ENCODE measurements at regions not wholly inside any gene's neighbourhood (a gene's known extent, or its start where the extent isn't known, plus 50 kb on each side); places are given as distances from the start of the nearest gene placed in this dataset.
"Not testable (repeated sequence)": the region's sequence is repeated elsewhere in the genome, so short reads cannot be mapped to it uniquely, and the experiment has no call there.

DNA sequence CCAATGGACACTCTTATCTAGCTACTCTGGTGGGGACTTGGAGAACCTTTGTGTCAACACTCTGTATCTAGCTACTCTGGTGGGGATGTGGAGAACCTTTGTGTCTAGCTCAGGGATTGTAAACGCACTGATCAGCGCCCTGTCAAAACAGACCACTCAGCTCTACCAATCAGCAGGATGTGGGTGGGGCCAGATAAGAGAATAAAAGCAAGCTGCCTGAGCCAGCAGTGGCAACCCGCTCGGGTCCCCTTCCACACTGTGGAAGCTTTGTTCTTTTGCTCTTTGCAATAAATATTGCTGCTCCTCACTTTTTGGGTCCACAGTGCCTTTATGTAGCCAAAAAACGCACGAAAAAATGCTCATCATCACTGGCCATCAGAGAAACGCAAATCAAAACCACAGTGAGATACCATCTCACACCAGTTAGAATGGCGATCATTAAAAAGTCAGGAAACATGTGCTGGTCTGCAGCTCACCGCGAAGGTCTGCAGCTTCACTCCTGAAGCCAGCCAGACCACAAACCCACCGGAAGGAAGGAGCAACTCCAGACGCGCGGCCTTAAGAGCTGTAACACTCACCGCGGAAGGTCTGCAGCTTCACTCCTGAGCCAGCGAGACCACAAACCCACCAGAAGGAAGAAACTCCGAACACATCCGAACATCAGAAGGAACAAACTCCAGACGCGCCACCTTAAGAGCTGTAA, 176.3 kb downstream of the TBX18 start:
- not testable (repeated sequence) for H3K4ac ChIP-seq (ENCODE audit: low read depth in 1 of 2, low read length in 2 of 2); H3K23ac ChIP-seq (ENCODE audit: low read length in 2 of 2); DNase-seq; H3K79me1 ChIP-seq (replicated peaks; ENCODE audit: low read length, poor library complexity, severe bottlenecking); H2AK5ac ChIP-seq (ENCODE audit: low read length, severe bottlenecking); H3K4me3 ChIP-seq (ENCODE audit: insufficient read depth in 1 of 2, low read depth in 1 of 2, low read length in 2 of 2); H2BK120ac ChIP-seq (ENCODE audit: low read depth, low read length); H3K27ac ChIP-seq (ENCODE audit: low read length, poor library complexity, severe bottlenecking); H2AFZ ChIP-seq (ENCODE audit: low read depth, low read length); H3K18ac ChIP-seq (ENCODE audit: low read depth in 1 of 2, low read length in 2 of 2); H3K36me3 ChIP-seq (ENCODE audit: control insufficient read depth in 1 of 2, insufficient read depth in 2 of 2, low read depth in 1 of 2, low read length in 2 of 2); H4K8ac ChIP-seq (ENCODE audit: low read length); H3K4me2 ChIP-seq (ENCODE audit: low read length, poor library complexity, severe bottlenecking); H3K9ac ChIP-seq (ENCODE audit: low read length); H3K27me3 ChIP-seq (ENCODE audit: control insufficient read depth in 1 of 2, insufficient read depth in 1 of 2, low read length in 2 of 2); H3K9me3 ChIP-seq (ENCODE audit: control insufficient read depth, low read length); H4K91ac ChIP-seq (ENCODE audit: low read length); H2BK12ac ChIP-seq (ENCODE audit: low read length in 2 of 2); H3K4me1 ChIP-seq (ENCODE audit: control insufficient read depth, insufficient read depth, low read depth, low read length); H3K14ac ChIP-seq (ENCODE audit: low read length in 2 of 2); H2BK15ac ChIP-seq (ENCODE audit: low read depth, poor library complexity, severe bottlenecking); H2BK5ac ChIP-seq (ENCODE audit: low read depth, low read length, poor library complexity, severe bottlenecking)
- WGBS = 78% methylated on average over 19 of the region's 21 CpGs

DNA sequence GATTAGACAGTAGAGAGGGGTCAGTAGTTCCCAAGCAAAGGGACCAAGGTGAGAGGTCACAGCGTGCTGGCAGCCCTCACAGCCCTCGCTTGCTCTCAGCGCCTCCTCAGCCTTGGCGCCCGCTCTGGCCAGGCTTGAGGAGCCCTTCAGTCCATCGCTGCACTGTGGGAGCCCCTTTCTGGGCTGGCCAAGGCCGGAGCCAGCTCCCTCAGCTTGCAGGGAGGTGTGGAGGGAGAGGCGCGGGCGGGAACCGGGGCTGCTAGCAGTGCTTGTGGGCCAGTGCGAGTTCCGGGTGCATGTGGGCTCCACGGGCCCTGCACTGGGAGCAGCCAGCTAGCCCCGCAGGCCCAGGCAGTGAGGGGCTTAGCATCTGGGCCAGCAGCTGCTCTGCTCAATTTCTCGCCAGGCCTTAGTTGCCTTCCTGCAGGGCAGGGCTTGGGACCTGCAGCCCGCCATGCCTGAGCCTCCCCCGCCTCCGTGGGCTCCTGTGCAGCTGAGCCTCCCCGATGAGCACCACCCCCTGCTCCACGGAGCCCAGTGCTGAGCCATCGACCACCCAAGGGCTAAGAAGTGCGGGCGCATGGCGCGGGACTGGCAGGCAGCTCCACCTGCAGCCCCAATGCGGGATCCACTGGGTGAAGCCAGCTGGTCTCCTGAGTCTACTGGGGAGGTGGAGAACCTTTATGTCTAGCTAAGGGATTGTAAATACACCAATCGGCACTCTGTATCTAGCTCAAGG, 177.0 kb downstream of the TBX18 start:
- WGBS = 95% methylated on average over 27 of the region's 28 CpGs
- H3K27me3 ChIP-seq (ENCODE audit: control insufficient read depth in 1 of 2, insufficient read depth in 1 of 2, low read length in 2 of 2); DNase-seq; H3K4me2 ChIP-seq (ENCODE audit: low read length, poor library complexity, severe bottlenecking); H2BK12ac ChIP-seq (ENCODE audit: low read length in 2 of 2); H2BK15ac ChIP-seq (ENCODE audit: low read depth, poor library complexity, severe bottlenecking); H3K4ac ChIP-seq (ENCODE audit: low read depth in 1 of 2, low read length in 2 of 2); H3K79me1 ChIP-seq (replicated peaks; ENCODE audit: low read length, poor library complexity, severe bottlenecking); H3K36me3 ChIP-seq (ENCODE audit: control insufficient read depth in 1 of 2, insufficient read depth in 2 of 2, low read depth in 1 of 2, low read length in 2 of 2); H3K9me3 ChIP-seq (ENCODE audit: control insufficient read depth, low read length); H3K23ac ChIP-seq (ENCODE audit: low read length in 2 of 2); H3K9ac ChIP-seq (ENCODE audit: low read length); H3K14ac ChIP-seq (ENCODE audit: low read length in 2 of 2); H3K18ac ChIP-seq (ENCODE audit: low read depth in 1 of 2, low read length in 2 of 2); H2AK5ac ChIP-seq (ENCODE audit: low read length, severe bottlenecking); H2AFZ ChIP-seq (ENCODE audit: low read depth, low read length); H4K91ac ChIP-seq (ENCODE audit: low read length); H2BK5ac ChIP-seq (ENCODE audit: low read depth, low read length, poor library complexity, severe bottlenecking); H3K4me1 ChIP-seq (ENCODE audit: control insufficient read depth, insufficient read depth, low read depth, low read length); H3K4me3 ChIP-seq (ENCODE audit: insufficient read depth in 1 of 2, low read depth in 1 of 2, low read length in 2 of 2); H4K8ac ChIP-seq (ENCODE audit: low read length); H2BK120ac ChIP-seq (ENCODE audit: low read depth, low read length); H3K27ac ChIP-seq (ENCODE audit: low read length, poor library complexity, severe bottlenecking): not testable (repeated sequence)

DNA sequence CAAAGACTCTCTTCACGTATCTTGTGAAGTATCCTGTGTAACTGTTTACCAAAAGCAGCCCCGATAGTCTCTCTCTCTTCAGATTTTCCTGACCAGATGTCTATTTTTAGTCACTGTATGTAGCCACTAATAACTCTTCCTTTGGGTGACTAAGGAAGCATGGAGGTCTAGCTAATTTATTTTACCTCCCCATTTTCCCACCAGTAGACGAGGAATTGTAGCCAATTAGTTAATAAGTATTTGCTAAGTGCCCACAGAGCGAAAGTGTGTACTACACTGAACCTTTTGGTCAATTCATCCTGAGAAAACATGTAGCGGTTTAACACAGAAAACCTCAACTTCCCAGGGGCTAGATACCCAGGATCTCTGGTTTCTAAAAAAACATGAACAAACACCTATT, 180.6 kb downstream of the TBX18 start:
- Histone ChIP-seq H2BK120ac (ENCODE audit: low read depth, low read length) (no peak overlapping the region), H2BK15ac (ENCODE audit: low read depth, poor library complexity, severe bottlenecking) (no peak overlapping the region), H3K4me1 (ENCODE audit: control insufficient read depth, insufficient read depth, low read depth, low read length) (peaks cover 1% of the 10 kb centered on the region), H3K23ac (ENCODE audit: low read length in 2 of 2) (no peak overlapping the region), H3K9ac (ENCODE audit: low read length) (no peak overlapping the region), H4K91ac (ENCODE audit: low read length) (no peak overlapping the region), H3K4me3 (ENCODE audit: insufficient read depth in 1 of 2, low read depth in 1 of 2, low read length in 2 of 2) (no peak overlapping the region), H3K18ac (ENCODE audit: low read depth in 1 of 2, low read length in 2 of 2) (no peak overlapping the region), H2BK5ac (ENCODE audit: low read depth, low read length, poor library complexity, severe bottlenecking) (no peak overlapping the region), H3K27me3 (ENCODE audit: control insufficient read depth in 1 of 2, insufficient read depth in 1 of 2, low read length in 2 of 2) (no peaks in the 10 kb centered on the region), H2AFZ (ENCODE audit: low read depth, low read length) (no peak overlapping the region), H3K27ac (ENCODE audit: low read length, poor library complexity, severe bottlenecking) (peak overlapping the region; percentile 2), H2BK12ac (ENCODE audit: low read length in 2 of 2) (no peak overlapping the region), H4K8ac (ENCODE audit: low read length) (no peak overlapping the region), H3K4ac (ENCODE audit: low read depth in 1 of 2, low read length in 2 of 2) (no peak overlapping the region), H3K79me1 (replicated peaks; ENCODE audit: low read length, poor library complexity, severe bottlenecking) (no peaks in the 10 kb centered on the region), H3K36me3 (ENCODE audit: control insufficient read depth in 1 of 2, insufficient read depth in 2 of 2, low read depth in 1 of 2, low read length in 2 of 2) (no peaks in the 10 kb centered on the region), H2AK5ac (ENCODE audit: low read length, severe bottlenecking) (no peak overlapping the region), H3K9me3 (ENCODE audit: control insufficient read depth, low read length) (no peaks in the 10 kb centered on the region), H3K14ac (ENCODE audit: low read length in 2 of 2) (no peak overlapping the region), H3K4me2 (ENCODE audit: low read length, poor library complexity, severe bottlenecking) (no peak overlapping the region)
- 57% methylated on average over 2 of the region's 5 CpGs for WGBS
- peak; percentile 70 for DNase-seq

DNA sequence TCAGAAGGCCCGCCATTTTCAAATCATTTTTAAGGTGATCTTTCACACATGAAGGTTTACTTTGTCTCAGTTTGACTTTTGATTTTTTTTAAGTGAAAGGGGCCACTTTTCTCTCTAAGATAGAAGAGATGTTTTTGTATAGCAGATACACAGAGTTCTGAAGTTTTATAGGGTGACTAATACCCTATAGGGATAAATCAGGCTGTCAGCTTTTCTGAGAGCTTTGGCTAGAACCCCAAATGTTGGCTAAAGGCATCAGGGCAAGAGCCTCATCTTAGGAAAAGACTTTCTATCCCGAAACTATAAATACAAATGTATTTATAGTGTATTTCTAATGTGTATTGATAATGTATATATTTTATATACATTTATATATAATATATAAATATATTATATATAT, 181.4 kb downstream of the TBX18 start:
- Histone ChIP-seq H4K91ac (ENCODE audit: low read length) (no peak overlapping the region), H3K9me3 (ENCODE audit: control insufficient read depth, low read length) (no peaks in the 10 kb centered on the region), H3K4me3 (ENCODE audit: insufficient read depth in 1 of 2, low read depth in 1 of 2, low read length in 2 of 2) (no peak overlapping the region), H3K14ac (ENCODE audit: low read length in 2 of 2) (no peak overlapping the region), H2AK5ac (ENCODE audit: low read length, severe bottlenecking) (no peak overlapping the region), H4K8ac (ENCODE audit: low read length) (no peak overlapping the region), H3K79me1 (replicated peaks; ENCODE audit: low read length, poor library complexity, severe bottlenecking) (no peaks in the 10 kb centered on the region), H3K4me2 (ENCODE audit: low read length, poor library complexity, severe bottlenecking) (no peak overlapping the region), H3K27me3 (ENCODE audit: control insufficient read depth in 1 of 2, insufficient read depth in 1 of 2, low read length in 2 of 2) (no peaks in the 10 kb centered on the region), H2BK120ac (ENCODE audit: low read depth, low read length) (no peak overlapping the region), H2BK5ac (ENCODE audit: low read depth, low read length, poor library complexity, severe bottlenecking) (no peak overlapping the region), H3K4me1 (ENCODE audit: control insufficient read depth, insufficient read depth, low read depth, low read length) (peaks cover 1% of the 10 kb centered on the region), H2BK15ac (ENCODE audit: low read depth, poor library complexity, severe bottlenecking) (no peak overlapping the region), H3K36me3 (ENCODE audit: control insufficient read depth in 1 of 2, insufficient read depth in 2 of 2, low read depth in 1 of 2, low read length in 2 of 2) (no peaks in the 10 kb centered on the region), H3K4ac (ENCODE audit: low read depth in 1 of 2, low read length in 2 of 2) (no peak overlapping the region), H3K27ac (ENCODE audit: low read length, poor library complexity, severe bottlenecking) (no peak overlapping the region), H3K23ac (ENCODE audit: low read length in 2 of 2) (no peak overlapping the region), H2BK12ac (ENCODE audit: low read length in 2 of 2) (no peak overlapping the region), H2AFZ (ENCODE audit: low read depth, low read length) (no peak overlapping the region), H3K18ac (ENCODE audit: low read depth in 1 of 2, low read length in 2 of 2) (no peak overlapping the region), H3K9ac (ENCODE audit: low read length) (peak overlapping the region; percentile 75)
- peak; percentile 41 for DNase-seq
- 75% methylated on average over 1 of the region's 2 CpGs for WGBS
